ENCODE measurements at regions not wholly inside any gene's neighbourhood (a gene's known extent, or its start where the extent isn't known, plus 50 kb on each side); places are given as distances from the start of the nearest gene placed in this dataset.

DNA sequence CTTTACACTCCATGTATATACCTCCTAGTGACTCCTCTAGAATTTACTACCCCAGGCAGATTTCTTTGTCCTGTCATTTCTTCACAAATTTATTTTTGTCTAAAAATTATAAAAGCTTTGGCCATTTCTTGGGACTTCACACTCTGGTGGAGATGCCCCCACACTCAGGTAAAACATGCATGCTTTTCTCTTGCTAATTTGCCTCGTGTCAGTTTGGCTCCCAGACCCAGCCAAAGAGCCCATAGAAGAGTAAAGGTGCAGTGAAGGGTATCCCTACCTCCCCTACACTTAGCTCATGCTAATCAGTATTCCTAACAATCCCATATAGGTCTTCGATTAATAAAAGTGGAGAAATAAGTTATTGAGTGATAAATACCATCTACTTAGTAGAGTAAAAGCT lies 256.5 kb upstream of the KRR1 start:
- H3K4me3 ChIP-seq (ENCODE audit: low read depth, low read length) = no peak overlapping the region
- DNase-seq (ENCODE audit: low read depth) = no peak
- TF ChIP-seq, protein P1, sequence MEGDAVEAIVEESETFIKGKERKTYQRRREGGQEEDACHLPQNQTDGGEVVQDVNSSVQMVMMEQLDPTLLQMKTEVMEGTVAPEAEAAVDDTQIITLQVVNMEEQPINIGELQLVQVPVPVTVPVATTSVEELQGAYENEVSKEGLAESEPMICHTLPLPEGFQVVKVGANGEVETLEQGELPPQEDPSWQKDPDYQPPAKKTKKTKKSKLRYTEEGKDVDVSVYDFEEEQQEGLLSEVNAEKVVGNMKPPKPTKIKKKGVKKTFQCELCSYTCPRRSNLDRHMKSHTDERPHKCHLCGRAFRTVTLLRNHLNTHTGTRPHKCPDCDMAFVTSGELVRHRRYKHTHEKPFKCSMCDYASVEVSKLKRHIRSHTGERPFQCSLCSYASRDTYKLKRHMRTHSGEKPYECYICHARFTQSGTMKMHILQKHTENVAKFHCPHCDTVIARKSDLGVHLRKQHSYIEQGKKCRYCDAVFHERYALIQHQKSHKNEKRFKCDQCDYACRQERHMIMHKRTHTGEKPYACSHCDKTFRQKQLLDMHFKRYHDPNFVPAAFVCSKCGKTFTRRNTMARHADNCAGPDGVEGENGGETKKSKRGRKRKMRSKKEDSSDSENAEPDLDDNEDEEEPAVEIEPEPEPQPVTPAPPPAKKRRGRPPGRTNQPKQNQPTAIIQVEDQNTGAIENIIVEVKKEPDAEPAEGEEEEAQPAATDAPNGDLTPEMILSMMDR (conservative IDR thresholded peaks at IDR 0.05; ENCODE audit: low read depth, low read length) = no peak

DNA sequence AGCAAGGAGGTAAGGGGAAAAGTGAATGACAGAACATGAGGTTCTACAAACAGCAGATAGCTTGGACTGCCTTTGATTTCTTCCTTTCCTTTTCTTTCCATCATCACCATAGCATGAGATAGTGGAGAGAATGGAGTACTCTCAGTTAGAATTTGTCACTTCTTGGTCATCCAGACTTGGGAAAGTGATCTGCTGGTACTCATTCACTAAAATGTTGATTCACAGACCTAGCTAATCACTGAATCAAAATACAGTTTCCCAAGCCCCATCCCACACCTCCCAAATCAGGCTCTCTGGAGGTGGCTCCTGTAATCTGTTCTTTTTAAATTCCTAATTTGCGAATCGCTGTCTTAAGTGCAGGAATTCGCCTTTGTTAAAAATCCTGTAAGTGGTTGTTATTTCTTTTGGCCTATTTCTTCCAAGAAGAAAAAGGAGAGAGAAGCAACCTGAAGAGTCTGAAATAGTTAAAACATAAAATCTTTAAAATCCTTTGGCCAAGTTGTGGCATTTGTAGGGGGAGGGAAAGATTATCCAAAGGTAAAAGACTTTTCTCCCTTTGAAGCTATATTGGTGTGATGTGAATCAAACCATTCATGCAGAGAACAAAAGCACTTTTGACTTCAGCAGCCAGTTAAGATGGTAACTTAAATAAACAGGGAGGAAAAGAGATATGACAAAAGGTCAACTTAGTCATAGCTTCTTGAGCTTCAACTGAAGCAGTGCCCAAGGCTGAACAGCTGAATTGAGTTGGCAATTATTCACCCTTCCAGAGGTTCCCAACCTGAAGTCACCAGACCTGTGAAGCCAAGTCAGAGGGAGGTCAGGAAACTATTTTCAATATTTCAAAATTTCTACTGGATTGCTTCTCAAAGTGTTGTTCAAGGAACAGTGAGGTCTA lies 255.1 kb upstream of the KRR1 start:
- DNase-seq (ENCODE audit: low read depth) = peak; percentile 85
- TF ChIP-seq, protein P1 (conservative IDR thresholded peaks at IDR 0.05; ENCODE audit: low read depth, low read length) = no peak
- H3K4me3 ChIP-seq (ENCODE audit: low read depth, low read length) = no peak overlapping the region

DNA sequence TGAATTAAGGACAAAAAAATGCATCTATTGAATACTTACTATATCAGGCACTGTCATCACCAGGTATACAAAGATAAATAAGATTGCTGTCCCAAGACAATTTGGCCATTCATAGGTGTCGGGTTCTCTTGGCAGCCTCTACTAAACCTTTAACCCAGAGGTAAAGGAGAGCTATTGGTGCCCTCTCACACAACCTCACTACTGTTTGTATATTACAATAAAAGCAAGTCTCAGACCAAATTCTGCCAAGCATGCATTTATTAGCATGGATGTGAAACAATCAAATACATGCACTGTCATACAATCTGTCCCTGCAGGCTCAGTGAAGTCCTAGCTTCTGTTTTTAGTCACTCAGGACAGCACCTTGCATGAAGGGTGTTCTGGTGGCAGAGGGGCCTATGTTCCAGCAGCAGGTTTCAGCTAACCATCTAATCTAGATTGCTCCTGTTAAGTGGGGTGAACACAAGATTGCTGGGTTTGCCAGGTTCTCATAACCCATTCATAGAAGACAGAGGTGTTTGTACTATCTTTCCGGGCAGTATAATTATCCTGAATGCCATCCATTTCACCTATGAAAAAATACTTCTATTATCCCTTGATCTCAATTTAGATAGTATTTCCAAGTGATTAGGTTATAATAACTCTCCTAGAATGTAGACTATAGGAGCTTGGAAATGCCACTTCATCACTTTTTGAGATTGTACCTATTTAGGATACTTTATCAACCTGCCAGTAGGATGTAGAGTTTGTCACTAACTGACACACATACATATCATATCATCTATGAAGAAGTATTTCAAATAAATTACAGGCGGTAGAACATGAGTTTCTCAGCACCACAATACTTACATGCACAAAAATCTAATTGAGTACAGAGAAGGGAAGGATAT lies 254.0 kb upstream of the KRR1 start:
- DNase-seq (ENCODE audit: low read depth) = no peak
- TF ChIP-seq, protein P1 (conservative IDR thresholded peaks at IDR 0.05; ENCODE audit: low read depth, low read length) = no peak
- no peak overlapping the region for H3K4me3 ChIP-seq (ENCODE audit: low read depth, low read length)

DNA sequence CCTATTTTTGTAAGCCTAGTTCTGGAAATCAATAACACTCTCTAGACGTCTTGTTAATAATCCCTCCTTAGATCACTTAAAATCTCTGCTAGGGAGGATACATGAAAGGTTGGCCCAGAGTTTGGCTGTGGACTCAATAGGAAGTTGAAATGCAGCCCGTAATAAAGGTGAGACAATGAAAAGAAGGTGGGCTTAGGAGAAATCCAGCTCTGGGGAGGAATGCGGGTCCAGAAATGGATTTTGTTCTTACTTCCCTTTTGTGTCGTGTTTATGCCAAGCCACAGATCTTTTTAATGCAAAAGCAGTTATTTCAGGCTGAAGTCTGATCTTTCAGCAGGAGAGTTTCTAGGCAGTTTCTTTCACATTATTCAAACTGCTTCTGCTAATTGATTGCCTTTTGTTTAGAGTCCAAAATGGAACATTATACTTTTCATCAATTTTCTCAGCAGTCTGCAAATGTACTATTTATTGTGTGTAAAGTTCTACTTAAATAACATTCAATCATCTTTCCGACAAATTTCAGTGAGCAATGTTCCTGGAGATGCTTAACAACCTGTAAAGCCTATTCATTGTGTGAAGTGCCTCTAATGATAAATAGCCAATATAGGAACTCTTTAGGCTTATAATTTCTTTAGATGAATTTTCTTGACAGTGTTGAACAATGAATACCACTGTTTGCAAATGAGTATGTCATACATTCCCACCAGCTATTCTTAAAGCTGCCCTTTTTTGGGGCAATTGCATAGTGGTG lies 252.9 kb upstream of the KRR1 start:
- DNase-seq (ENCODE audit: low read depth) = no peak
- TF ChIP-seq, protein P1 (conservative IDR thresholded peaks at IDR 0.05; ENCODE audit: low read depth, low read length) = no peak
- H3K4me3 ChIP-seq (ENCODE audit: low read depth, low read length) = no peak overlapping the region

DNA sequence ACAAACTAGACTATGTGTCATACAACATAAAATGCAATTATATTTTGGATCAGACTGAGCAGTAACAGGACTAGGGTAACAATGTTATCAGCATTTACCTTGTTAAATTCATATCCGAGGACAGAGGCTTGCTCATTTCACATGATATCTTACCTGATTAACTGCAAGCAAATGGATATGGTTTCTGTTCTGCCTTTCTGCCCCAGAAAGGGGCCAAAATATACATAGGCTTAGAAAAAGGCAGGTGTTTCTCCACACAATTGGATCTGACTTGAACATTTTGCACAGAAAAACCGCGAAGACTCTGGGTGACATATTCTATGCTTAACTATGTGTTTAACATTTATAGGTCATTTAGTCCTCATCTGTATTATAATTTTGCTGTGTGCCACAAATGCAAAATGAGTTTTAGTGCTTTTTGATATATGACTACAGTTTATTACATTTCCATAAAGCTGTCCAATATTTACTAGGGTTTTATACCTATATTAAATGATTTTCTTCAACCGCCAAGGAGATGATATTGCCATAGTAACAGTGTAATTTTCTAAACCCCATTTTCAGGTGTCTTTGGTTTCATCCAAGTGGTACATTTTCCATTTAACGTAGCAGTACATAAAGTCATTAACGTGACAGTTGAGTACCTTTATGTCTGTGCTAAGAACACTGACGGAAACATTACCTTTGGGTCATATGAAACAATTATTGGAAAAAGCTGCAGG lies 249.3 kb upstream of the KRR1 start:
- H3K4me3 ChIP-seq (ENCODE audit: low read depth, low read length) = no peak overlapping the region
- DNase-seq (ENCODE audit: low read depth) = no peak
- TF ChIP-seq, protein P1 (conservative IDR thresholded peaks at IDR 0.05; ENCODE audit: low read depth, low read length) = no peak
